ENCODE measurements at regions not wholly inside any gene's neighbourhood (a gene's known extent, or its start where the extent isn't known, plus 50 kb on each side); places are given as distances from the start of the nearest gene placed in this dataset.
"Not testable (repeated sequence)": the region's sequence is repeated elsewhere in the genome, so short reads cannot be mapped to it uniquely, and the experiment has no call there.

DNA sequence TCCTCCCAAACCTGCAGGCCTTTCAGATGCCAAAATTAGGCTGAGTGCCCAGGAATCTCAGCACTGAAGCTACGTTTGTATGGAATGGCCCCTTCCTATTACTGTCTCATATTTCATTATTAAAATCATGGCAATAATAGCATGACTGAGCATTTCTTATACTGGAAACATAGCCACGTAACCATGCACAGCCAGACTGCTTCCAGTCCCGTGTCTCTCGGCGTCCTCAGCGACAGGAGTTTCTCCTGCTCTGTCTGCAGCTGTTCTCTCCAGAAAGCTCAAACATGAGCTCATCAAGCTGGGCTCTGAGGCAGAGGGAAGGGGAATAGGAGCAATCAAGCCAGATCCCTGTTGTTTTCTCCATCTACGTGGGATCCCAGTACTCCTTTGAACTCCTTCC is 104.0 kb downstream of the CDC7 start:
- no peak overlapping the region for H3K4me3 ChIP-seq (ENCODE audit: low read depth, low read length)
- in situ Hi-C loops (cut with HindIII; ENCODE audit: low sequenced_read_pairs) = no loop called here
- DNase-seq (ENCODE audit: low read depth, low spot score) = peak; percentile 17
- TF ChIP-seq, protein P1, sequence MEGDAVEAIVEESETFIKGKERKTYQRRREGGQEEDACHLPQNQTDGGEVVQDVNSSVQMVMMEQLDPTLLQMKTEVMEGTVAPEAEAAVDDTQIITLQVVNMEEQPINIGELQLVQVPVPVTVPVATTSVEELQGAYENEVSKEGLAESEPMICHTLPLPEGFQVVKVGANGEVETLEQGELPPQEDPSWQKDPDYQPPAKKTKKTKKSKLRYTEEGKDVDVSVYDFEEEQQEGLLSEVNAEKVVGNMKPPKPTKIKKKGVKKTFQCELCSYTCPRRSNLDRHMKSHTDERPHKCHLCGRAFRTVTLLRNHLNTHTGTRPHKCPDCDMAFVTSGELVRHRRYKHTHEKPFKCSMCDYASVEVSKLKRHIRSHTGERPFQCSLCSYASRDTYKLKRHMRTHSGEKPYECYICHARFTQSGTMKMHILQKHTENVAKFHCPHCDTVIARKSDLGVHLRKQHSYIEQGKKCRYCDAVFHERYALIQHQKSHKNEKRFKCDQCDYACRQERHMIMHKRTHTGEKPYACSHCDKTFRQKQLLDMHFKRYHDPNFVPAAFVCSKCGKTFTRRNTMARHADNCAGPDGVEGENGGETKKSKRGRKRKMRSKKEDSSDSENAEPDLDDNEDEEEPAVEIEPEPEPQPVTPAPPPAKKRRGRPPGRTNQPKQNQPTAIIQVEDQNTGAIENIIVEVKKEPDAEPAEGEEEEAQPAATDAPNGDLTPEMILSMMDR (IDR thresholded peaks at IDR 0.05; ENCODE audit: low read depth, low read length) = no peak

DNA sequence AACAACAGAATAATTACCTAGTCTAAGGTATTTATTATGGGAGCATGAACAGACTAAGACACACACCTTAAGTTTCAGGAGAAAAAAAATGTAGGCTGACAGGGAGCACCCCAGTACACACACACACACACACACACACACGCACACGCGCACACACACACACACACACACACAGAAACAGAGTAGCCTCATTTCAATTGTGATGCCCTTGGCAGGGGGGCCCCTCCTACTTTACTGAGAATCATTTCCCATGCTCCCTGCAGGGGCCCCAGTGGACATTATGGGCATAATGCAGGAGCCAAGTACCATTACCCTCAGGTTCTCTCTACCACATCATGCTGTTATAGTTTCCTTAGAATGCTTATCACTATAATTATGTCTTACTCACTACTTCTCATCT is 104.9 kb downstream of the CDC7 start:
- in situ Hi-C loops (cut with HindIII; ENCODE audit: low sequenced_read_pairs) = no loop called here
- DNase-seq (ENCODE audit: low read depth, low spot score) = no peak
- TF ChIP-seq, protein P1 (IDR thresholded peaks at IDR 0.05; ENCODE audit: low read depth, low read length) = no peak
- H3K4me3 ChIP-seq (ENCODE audit: low read depth, low read length) = no peak overlapping the region

DNA sequence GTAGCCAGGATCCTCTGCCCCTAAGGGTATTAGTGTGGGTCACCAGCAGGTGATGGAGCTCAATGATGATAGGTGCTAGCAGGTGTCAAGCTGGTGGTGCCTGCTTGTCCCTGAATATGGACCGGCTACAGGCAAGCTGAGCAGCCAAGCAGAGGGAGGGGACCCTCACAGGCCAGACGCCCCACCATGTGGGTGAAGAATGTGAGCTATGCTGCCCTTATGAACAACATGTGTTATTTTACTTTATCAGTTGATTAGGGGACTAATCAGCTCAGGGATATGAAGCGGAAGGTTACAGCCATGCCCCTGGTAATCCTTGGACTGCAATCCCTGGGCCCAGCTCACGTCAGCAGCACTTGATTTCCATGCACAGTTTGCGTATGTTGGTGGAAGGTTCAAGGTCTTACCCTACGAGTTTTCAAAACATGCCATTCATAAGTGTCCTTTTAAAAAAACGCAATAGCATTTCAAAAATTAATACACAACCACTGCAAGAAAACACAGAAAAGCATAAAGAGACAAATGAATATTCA is 106.0 kb downstream of the CDC7 start:
- DNase-seq (ENCODE audit: low read depth, low spot score) = no peak
- no peak overlapping the region for H3K4me3 ChIP-seq (ENCODE audit: low read depth, low read length)
- TF ChIP-seq, protein P1 (IDR thresholded peaks at IDR 0.05; ENCODE audit: low read depth, low read length) = no peak
- in situ Hi-C loops (cut with HindIII; ENCODE audit: low sequenced_read_pairs) = no loop called here

DNA sequence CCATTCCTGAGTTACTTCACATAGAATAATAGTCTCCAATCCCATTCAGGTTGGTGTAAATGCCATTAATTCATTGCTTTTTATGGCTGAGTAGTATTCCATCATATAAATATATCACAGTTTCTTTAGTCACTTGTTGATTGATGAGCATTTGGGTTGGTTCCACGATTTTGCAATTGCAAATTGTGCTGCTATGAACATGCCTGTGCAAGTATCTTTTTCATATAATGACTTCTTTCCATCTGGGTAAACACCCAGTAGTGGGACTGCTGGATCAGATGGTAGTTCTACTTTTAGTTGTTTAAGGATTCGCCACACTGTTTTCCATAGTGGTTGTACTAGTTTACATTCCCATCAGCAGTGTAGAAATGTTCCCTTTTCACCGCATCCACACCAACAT is 107.0 kb downstream of the CDC7 start:
- H3K4me3 ChIP-seq (ENCODE audit: low read depth, low read length); in situ Hi-C loops (cut with HindIII; ENCODE audit: low sequenced_read_pairs); DNase-seq (ENCODE audit: low read depth, low spot score): not testable (repeated sequence)

DNA sequence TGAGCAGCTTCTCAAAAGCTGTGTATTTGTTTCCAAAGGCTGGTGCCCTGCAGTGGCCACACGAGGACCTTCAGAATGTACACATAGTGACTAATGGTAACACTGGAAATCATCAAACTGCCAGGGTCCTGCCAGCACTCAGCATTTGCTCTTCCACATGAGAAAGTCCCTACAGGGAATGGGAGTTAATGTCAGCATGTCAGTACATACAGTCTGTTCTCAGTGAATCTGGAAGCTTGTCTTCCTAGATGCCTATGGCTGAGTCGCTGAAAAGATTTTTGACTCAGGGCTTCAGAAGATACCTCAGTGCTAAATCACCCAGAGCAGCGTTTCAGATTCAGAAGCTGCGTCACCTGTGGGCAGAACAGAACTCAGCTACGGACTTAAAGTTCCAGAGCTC is 108.2 kb downstream of the CDC7 start:
- in situ Hi-C loops (cut with HindIII; ENCODE audit: low sequenced_read_pairs) = no loop called here
- TF ChIP-seq, protein P1 (IDR thresholded peaks at IDR 0.05; ENCODE audit: low read depth, low read length) = no peak
- H3K4me3 ChIP-seq (ENCODE audit: low read depth, low read length) = no peak overlapping the region
- DNase-seq (ENCODE audit: low read depth, low spot score) = peak; percentile 41

DNA sequence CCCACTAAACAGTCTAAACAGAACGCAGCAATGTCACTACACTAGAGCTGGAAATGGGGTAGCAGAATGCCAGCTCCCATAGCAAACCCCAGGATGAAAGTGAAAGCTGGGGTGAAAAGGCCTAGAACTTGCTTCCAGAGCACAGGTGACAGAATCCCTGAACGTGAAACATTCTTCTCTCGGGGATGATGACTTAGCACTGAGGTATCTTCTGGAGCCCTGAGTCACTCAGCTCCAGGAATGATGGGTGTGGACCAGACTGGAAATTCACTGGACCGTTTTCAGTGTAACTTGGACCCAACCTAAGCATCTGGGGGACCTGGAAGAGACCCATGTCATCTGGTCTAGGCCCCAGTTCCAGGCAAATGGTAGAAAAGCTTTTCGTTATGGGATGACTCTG is 108.9 kb downstream of the CDC7 start:
- DNase-seq (ENCODE audit: low read depth, low spot score) = no peak
- TF ChIP-seq, protein P1 (IDR thresholded peaks at IDR 0.05; ENCODE audit: low read depth, low read length) = no peak
- in situ Hi-C loops (cut with HindIII; ENCODE audit: low sequenced_read_pairs) = no loop called here
- H3K4me3 ChIP-seq (ENCODE audit: low read depth, low read length) = no peak overlapping the region

DNA sequence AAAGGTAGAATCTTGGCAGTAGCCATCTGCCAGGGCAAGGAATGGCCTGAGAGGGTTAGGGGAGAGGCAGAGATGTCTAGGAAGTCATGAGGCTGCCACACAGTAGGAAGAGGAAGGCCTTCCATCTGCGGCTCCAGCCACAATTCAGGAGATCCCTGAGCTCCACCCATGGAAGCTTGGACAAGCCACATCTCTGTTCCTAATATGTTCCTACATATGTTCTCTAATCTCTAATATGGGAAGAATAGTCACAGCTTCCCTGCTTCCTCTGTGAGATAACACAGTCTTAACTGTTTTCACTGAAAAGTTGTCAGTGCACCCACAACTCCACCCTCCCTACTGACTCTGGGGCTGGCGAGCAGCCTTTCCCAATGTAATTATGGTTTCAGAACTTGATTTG is 109.5 kb downstream of the CDC7 start:
- H3K4me3 ChIP-seq (ENCODE audit: low read depth, low read length) = no peak overlapping the region
- in situ Hi-C loops (cut with HindIII; ENCODE audit: low sequenced_read_pairs) = no loop called here
- TF ChIP-seq, protein P1 (IDR thresholded peaks at IDR 0.05; ENCODE audit: low read depth, low read length) = no peak
- DNase-seq (ENCODE audit: low read depth, low spot score) = no peak

Measured in astrocyte of the spinal cord (primary cell).